ENCODE measurements at regions not wholly inside any gene's neighbourhood (a gene's known extent, or its start where the extent isn't known, plus 50 kb on each side); places are given as distances from the start of the nearest gene placed in this dataset.

- no peak for DNase-seq
Observed at GRCh38 chr5:30932273-30933017, 261.0 kb upstream of the CDH6 start.

GRCh38 chr5:30930736-30931135, 262.8 kb upstream of the CDH6 start:
- DNase-seq, result no peak

- DNase-seq, result no peak
Observed at GRCh38 chr5:30928956-30929355, 264.5 kb upstream of the CDH6 start.

- no peak for DNase-seq
Observed at GRCh38 chr5:30926218-30926617, 267.3 kb upstream of the CDH6 start.

GRCh38 chr5:30921388-30921787, 272.1 kb upstream of the CDH6 start:
- no peak for DNase-seq

- DNase-seq, result no peak
Observed at GRCh38 chr5:30918171-30918570, 275.3 kb upstream of the CDH6 start.

- DNase-seq, result no peak
Observed at GRCh38 chr5:30908356-30908755, 285.1 kb upstream of the CDH6 start.

- DNase-seq, result no peak
Observed at GRCh38 chr5:30900367-30900766, 293.1 kb upstream of the CDH6 start.

- no peak for DNase-seq
Observed at GRCh38 chr5:30894811-30895210, 298.7 kb upstream of the CDH6 start.

- DNase-seq, result no peak
Observed at GRCh38 chr5:30891660-30892059, 301.8 kb upstream of the CDH6 start.

- no peak for DNase-seq
Observed at GRCh38 chr5:30890377-30890776, 303.1 kb upstream of the CDH6 start.

GRCh38 chr5:30880514-30880913, 313.0 kb upstream of the CDH6 start:
- no peak for DNase-seq

- no peak for DNase-seq
Observed at GRCh38 chr5:30879887-30880286, 313.6 kb upstream of the CDH6 start.

- no peak for DNase-seq
Observed at GRCh38 chr5:30878746-30879145, 314.7 kb upstream of the CDH6 start.

GRCh38 chr5:30878296-30878695, 315.2 kb upstream of the CDH6 start:
- DNase-seq, result no peak

GRCh38 chr5:30874241-30875034, 319.0 kb upstream of the CDH6 start:
- DNase-seq, result no peak

- DNase-seq, result no peak
Observed at GRCh38 chr5:30871196-30871595, 322.3 kb upstream of the CDH6 start.

GRCh38 chr5:30867711-30868110, 325.8 kb upstream of the CDH6 start:
- no peak for DNase-seq

- no peak for DNase-seq
Observed at GRCh38 chr5:30866142-30866541, 327.3 kb upstream of the CDH6 start.

- DNase-seq, result no peak
Observed at GRCh38 chr5:30856242-30856641, 337.2 kb upstream of the CDH6 start.

GRCh38 chr5:30853158-30853557, 340.3 kb upstream of the CDH6 start:
- DNase-seq, result no peak

- DNase-seq, result no peak
Observed at GRCh38 chr5:30850866-30851265, 342.6 kb upstream of the CDH6 start.

- DNase-seq, result peak; percentile 0
Observed at GRCh38 chr5:30849931-30850710, 343.4 kb upstream of the CDH6 start.

GRCh38 chr5:30846171-30846570, 347.3 kb upstream of the CDH6 start:
- DNase-seq, result no peak
